ENCODE measurements at regions not wholly inside any gene's neighbourhood (a gene's known extent, or its start where the extent isn't known, plus 50 kb on each side); places are given as distances from the start of the nearest gene placed in this dataset.

GRCh38 chr4:10750714-10751113, 66.1 kb upstream of the CLNK start:
- intact Hi-C loops (cut with micrococcal nuclease; ENCODE audit: unreplicated experiment): no loop called here
- no peaks in the 10 kb centered on the region for H3K9me3 Mint-ChIP-seq (ENCODE audit: unreplicated experiment)
- H3K4me3 ChIP-seq (ENCODE audit: low read depth, low read length): no peak overlapping the region
- H3K4me1 Mint-ChIP-seq (ENCODE audit: low read depth, unreplicated experiment): no peaks in the 10 kb centered on the region
- H3K27me3 ChIP-seq (replicated peaks; ENCODE audit: control insufficient read depth, insufficient read depth, low read length): no peaks in the 10 kb centered on the region
- H3K36me3 Mint-ChIP-seq (ENCODE audit: insufficient read depth, unreplicated experiment): no peaks in the 10 kb centered on the region
- H3K36me3 ChIP-seq (ENCODE audit: control insufficient read depth, insufficient read depth, low read length): no peaks in the 10 kb centered on the region
- ChIA-PET POLR2A (no interaction called here), CTCF (no interaction called here)
- no TSS peak for BruUV-seq (replicated peaks)
- DNase-seq: no peak
- H3K27me3 Mint-ChIP-seq (ENCODE audit: insufficient read depth, unreplicated experiment): no peaks in the 10 kb centered on the region
- no peaks in the 10 kb centered on the region for H3K4me1 ChIP-seq
- no peak overlapping the region for H3K27ac Mint-ChIP-seq (ENCODE audit: unreplicated experiment)
- TF ChIP-seq, protein P1, sequence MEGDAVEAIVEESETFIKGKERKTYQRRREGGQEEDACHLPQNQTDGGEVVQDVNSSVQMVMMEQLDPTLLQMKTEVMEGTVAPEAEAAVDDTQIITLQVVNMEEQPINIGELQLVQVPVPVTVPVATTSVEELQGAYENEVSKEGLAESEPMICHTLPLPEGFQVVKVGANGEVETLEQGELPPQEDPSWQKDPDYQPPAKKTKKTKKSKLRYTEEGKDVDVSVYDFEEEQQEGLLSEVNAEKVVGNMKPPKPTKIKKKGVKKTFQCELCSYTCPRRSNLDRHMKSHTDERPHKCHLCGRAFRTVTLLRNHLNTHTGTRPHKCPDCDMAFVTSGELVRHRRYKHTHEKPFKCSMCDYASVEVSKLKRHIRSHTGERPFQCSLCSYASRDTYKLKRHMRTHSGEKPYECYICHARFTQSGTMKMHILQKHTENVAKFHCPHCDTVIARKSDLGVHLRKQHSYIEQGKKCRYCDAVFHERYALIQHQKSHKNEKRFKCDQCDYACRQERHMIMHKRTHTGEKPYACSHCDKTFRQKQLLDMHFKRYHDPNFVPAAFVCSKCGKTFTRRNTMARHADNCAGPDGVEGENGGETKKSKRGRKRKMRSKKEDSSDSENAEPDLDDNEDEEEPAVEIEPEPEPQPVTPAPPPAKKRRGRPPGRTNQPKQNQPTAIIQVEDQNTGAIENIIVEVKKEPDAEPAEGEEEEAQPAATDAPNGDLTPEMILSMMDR (IDR thresholded peaks at IDR 0.05; ENCODE audit: insufficient read depth in 1 of 2, low read depth in 1 of 2, low read length in 1 of 2, severe bottlenecking in 1 of 2, unreplicated experiment in 1 of 2): no peak
- no peaks in the 10 kb centered on the region for H3K9me3 ChIP-seq
- H3K4me3 Mint-ChIP-seq (ENCODE audit: unreplicated experiment): no peak overlapping the region

- TF ChIP-seq, protein P1 (IDR thresholded peaks at IDR 0.05; ENCODE audit: insufficient read depth in 1 of 2, low read depth in 1 of 2, low read length in 1 of 2, severe bottlenecking in 1 of 2, unreplicated experiment in 1 of 2): no peak
- BruUV-seq (replicated peaks): no TSS peak
- Histone ChIP-seq H3K4me3 (ENCODE audit: low read depth, low read length) (no peak overlapping the region), H3K27me3 (replicated peaks; ENCODE audit: control insufficient read depth, insufficient read depth, low read length) (no peaks in the 10 kb centered on the region), H3K9me3 (no peaks in the 10 kb centered on the region), H3K36me3 (ENCODE audit: control insufficient read depth, insufficient read depth, low read length) (no peaks in the 10 kb centered on the region), H3K4me1 (no peaks in the 10 kb centered on the region)
- Mint-ChIP-seq H3K9me3 (ENCODE audit: unreplicated experiment) (no peaks in the 10 kb centered on the region), H3K27me3 (ENCODE audit: insufficient read depth, unreplicated experiment) (no peaks in the 10 kb centered on the region), H3K4me3 (ENCODE audit: unreplicated experiment) (no peak overlapping the region), H3K36me3 (ENCODE audit: insufficient read depth, unreplicated experiment) (no peaks in the 10 kb centered on the region), H3K4me1 (ENCODE audit: low read depth, unreplicated experiment) (no peaks in the 10 kb centered on the region), H3K27ac (ENCODE audit: unreplicated experiment) (no peak overlapping the region)
- intact Hi-C loops (cut with micrococcal nuclease; ENCODE audit: unreplicated experiment): no loop called here
- CTCF ChIA-PET: no interaction called here
- POLR2A ChIA-PET: no interaction called here
- DNase-seq: no peak
Measured at GRCh38 chr4:10747186-10747585, 62.6 kb upstream of the CLNK start.

DNA sequence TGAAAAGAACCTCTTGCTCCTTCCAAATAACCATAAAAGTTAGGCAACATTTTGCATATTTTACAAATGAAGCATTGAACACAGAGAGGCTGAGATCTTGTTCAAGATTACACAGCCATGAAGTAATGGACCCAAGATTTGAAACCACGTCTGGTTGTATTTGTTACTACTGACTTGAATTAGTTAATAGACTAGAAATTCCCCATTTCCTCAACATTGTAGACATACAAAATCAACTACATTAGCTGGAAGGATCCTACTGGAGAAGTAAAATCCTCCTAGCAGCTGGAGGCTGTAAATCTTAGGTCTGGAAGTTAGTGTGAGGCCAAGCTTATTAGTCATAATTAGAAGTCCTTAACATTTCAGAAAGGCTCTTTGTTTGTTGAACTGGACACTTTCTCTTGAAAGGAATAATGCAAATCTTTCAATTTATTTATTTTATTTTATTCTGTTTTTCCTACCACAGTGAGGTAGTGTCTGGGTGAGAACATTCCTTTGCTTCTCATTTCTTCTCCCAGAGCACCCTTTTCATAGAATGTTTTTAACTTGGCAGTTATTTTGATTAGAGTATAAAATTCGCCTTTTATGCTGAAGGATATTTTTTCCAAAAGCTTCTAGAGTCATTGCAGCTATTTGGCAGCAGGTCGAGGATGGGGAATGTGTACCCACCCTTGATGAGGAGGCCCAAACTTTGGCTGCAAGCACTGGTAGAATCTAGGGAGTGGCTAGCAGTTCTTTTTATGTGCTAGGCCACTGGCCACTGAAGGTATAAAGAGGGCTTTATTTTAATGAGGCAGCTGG, 62.0 kb upstream of the CLNK start:
- CTCF ChIA-PET: no interaction called here
- H3K4me1 Mint-ChIP-seq (ENCODE audit: low read depth, unreplicated experiment): no peaks in the 10 kb centered on the region
- H3K27ac Mint-ChIP-seq (ENCODE audit: unreplicated experiment): no peak overlapping the region
- H3K4me3 Mint-ChIP-seq (ENCODE audit: unreplicated experiment): no peak overlapping the region
- intact Hi-C loops (cut with micrococcal nuclease; ENCODE audit: unreplicated experiment): no loop called here
- POLR2A ChIA-PET: no interaction called here
- TF ChIP-seq, protein P1 (IDR thresholded peaks at IDR 0.05; ENCODE audit: insufficient read depth in 1 of 2, low read depth in 1 of 2, low read length in 1 of 2, severe bottlenecking in 1 of 2, unreplicated experiment in 1 of 2): no peak
- H3K4me1 ChIP-seq: no peaks in the 10 kb centered on the region
- H3K36me3 ChIP-seq (ENCODE audit: control insufficient read depth, insufficient read depth, low read length): no peaks in the 10 kb centered on the region
- H3K27me3 Mint-ChIP-seq (ENCODE audit: insufficient read depth, unreplicated experiment): no peaks in the 10 kb centered on the region
- no peak for DNase-seq
- H3K27me3 ChIP-seq (replicated peaks; ENCODE audit: control insufficient read depth, insufficient read depth, low read length): no peaks in the 10 kb centered on the region
- H3K9me3 Mint-ChIP-seq (ENCODE audit: unreplicated experiment): no peaks in the 10 kb centered on the region
- no peaks in the 10 kb centered on the region for H3K36me3 Mint-ChIP-seq (ENCODE audit: insufficient read depth, unreplicated experiment)
- no TSS peak for BruUV-seq (replicated peaks)
- no peaks in the 10 kb centered on the region for H3K9me3 ChIP-seq
- no peak overlapping the region for H3K4me3 ChIP-seq (ENCODE audit: low read depth, low read length)
